ENCODE measurements at regions not wholly inside any gene's neighbourhood (a gene's known extent, or its start where the extent isn't known, plus 50 kb on each side); places are given as distances from the start of the nearest gene placed in this dataset.

GRCh38 chr3:162628531-162628930 lies 1131.9 kb downstream of the OTOL1 start:
- no peak for TF ChIP-seq POLR2AphosphoS5 (IDR thresholded peaks at IDR 0.05; ENCODE audit: low read depth, low read length)
- TF ChIP-seq CEBPB (IDR thresholded peaks at IDR 0.05; ENCODE audit: low read depth), result no peak

Data from HCT116 (cell line).